ENCODE measurements at regions not wholly inside any gene's neighbourhood (a gene's known extent, or its start where the extent isn't known, plus 50 kb on each side); places are given as distances from the start of the nearest gene placed in this dataset.

DNA sequence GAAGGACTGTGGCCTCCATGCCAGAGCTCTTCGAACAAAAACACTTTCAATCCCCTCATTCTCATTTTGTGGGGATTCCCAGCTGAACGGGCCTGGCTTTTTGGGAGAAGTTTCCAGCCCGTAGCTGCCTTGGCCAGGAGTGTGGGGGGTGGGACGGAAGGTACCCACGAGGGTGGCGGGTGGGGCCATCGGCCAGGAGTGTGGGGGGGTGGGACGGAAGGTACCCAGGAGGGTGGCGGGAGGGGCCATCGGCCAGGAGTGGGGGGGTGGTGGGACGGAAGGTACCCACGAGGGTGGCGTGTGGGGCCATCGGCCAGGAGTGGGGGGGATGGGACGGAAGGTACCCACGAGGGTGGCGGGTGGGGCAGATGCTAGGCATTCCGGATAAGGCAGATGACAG is 71.7 kb upstream of the ZBTB18 start:
- no peaks in the 10 kb centered on the region for H3K4me1 Mint-ChIP-seq (ENCODE audit: unreplicated experiment)
- no peak overlapping the region for H3K4me3 Mint-ChIP-seq
- no peaks in the 10 kb centered on the region for H3K27me3 Mint-ChIP-seq
- TF ChIP-seq, protein P1, sequence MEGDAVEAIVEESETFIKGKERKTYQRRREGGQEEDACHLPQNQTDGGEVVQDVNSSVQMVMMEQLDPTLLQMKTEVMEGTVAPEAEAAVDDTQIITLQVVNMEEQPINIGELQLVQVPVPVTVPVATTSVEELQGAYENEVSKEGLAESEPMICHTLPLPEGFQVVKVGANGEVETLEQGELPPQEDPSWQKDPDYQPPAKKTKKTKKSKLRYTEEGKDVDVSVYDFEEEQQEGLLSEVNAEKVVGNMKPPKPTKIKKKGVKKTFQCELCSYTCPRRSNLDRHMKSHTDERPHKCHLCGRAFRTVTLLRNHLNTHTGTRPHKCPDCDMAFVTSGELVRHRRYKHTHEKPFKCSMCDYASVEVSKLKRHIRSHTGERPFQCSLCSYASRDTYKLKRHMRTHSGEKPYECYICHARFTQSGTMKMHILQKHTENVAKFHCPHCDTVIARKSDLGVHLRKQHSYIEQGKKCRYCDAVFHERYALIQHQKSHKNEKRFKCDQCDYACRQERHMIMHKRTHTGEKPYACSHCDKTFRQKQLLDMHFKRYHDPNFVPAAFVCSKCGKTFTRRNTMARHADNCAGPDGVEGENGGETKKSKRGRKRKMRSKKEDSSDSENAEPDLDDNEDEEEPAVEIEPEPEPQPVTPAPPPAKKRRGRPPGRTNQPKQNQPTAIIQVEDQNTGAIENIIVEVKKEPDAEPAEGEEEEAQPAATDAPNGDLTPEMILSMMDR (conservative IDR thresholded peaks at IDR 0.05): no peak
- DNase-seq (ENCODE audit: extremely low spot score, unreplicated experiment): no peak
- no peaks in the 10 kb centered on the region for H3K36me3 Mint-ChIP-seq
- H3K9me3 Mint-ChIP-seq: no peaks in the 10 kb centered on the region
- no peak overlapping the region for H3K27ac Mint-ChIP-seq

- no peak for DNase-seq (ENCODE audit: extremely low spot score, unreplicated experiment)
- TF ChIP-seq, protein P1 (conservative IDR thresholded peaks at IDR 0.05): no peak
- Mint-ChIP-seq H3K4me1 (ENCODE audit: unreplicated experiment) (no peaks in the 10 kb centered on the region), H3K27ac (no peak overlapping the region), H3K4me3 (no peak overlapping the region), H3K36me3 (no peaks in the 10 kb centered on the region), H3K9me3 (no peaks in the 10 kb centered on the region), H3K27me3 (no peaks in the 10 kb centered on the region)
Observed at GRCh38 chr1:243977094-243977493, 74.0 kb upstream of the ZBTB18 start.

DNA sequence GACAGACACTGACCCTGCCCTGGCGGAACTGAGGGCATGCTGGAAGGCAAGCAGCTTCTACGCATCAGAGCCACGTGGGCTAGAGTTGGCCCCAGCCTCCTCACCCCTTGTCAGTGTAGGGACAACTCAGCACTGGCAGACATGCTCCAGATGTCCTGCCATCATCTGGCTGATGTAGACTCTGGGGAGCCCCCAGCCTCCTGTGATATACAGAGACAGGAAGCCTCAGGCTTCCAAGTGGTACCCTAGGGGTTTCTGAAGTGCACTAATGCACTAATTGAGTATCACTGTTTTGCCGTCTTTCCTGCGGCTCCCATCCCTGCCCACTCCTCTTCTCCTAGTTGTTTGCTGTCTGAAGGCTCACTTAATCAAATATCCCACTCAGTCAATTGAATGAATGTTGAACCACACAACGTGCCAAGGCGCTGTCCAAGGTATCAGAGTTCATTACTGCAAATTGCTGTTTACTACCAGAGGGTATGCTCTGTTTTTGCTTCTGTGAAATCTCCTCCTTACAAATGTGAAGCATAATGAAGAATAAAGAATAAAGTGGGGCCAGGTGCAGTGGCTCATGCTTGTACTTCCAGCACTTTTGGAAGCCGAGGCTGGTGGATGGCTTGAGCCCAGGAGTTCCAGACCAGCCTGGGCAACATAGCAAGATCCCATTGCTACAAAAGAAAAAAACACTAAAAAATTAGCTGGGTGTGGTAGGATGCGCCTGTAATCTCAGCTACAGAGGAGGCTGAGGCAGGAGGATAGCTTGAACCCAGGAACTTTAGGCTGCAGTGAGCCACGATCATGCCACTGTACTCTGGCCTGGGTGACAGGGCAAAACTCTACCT is 76.4 kb upstream of the ZBTB18 start:
- H3K4me3 Mint-ChIP-seq: no peak overlapping the region
- no peaks in the 10 kb centered on the region for H3K9me3 Mint-ChIP-seq
- H3K27me3 Mint-ChIP-seq: no peaks in the 10 kb centered on the region
- TF ChIP-seq, protein P1 (conservative IDR thresholded peaks at IDR 0.05): no peak
- no peaks in the 10 kb centered on the region for H3K36me3 Mint-ChIP-seq
- no peak for DNase-seq (ENCODE audit: extremely low spot score, unreplicated experiment)
- H3K27ac Mint-ChIP-seq: no peak overlapping the region
- H3K4me1 Mint-ChIP-seq (ENCODE audit: unreplicated experiment): no peaks in the 10 kb centered on the region

DNA sequence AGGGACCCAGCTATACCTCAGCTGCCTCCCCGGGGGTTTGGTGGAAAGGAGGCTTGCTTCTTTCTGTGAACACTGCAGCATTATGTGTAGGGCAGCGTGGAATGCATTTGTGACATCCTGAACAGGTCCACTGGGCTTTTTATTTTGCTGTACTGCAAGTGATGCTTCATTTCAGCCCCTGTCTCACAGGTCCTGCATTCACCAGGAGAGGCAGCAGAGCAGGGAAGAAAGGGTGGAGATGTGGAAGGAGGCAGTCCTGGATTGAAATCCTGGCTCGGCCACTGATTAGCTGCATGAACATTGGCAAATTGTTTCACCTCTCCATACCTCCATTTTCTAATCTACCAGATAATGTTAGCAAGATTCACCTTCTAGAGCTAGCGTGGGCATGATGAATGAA is 77.9 kb upstream of the ZBTB18 start:
- Mint-ChIP-seq H3K27ac (no peak overlapping the region), H3K27me3 (peaks cover under 1% of the 10 kb centered on the region), H3K4me1 (ENCODE audit: unreplicated experiment) (peaks cover 7% of the 10 kb centered on the region), H3K4me3 (no peak overlapping the region), H3K36me3 (no peaks in the 10 kb centered on the region), H3K9me3 (no peaks in the 10 kb centered on the region)
- TF ChIP-seq, protein P1 (conservative IDR thresholded peaks at IDR 0.05): no peak
- no peak for DNase-seq (ENCODE audit: extremely low spot score, unreplicated experiment)

DNA sequence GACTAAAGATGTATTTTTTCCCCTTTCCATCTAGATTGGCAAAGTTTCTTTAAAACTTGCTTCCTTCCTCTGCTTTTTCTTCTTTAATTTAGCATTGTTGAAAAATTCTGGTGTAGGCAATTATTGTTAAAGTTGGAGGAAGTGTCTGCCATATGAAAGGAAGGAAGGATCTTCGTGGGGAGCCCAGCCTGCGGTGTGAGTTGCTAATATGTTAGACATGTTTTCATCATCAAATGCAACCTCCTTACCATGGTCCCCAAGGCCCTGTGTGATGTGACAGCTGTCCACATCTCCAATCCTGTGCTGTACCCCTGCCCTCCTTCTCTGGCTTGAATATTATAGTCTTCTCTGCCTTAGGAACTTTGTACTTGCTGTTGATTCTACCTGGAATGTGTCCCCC is 81.0 kb upstream of the ZBTB18 start:
- Mint-ChIP-seq H3K4me1 (ENCODE audit: unreplicated experiment) (peaks cover 14% of the 10 kb centered on the region), H3K9me3 (no peaks in the 10 kb centered on the region)

More for the DNA sequence above, 81.0 kb upstream of the ZBTB18 start:
- peaks cover 7% of the 10 kb centered on the region for H3K27me3 Mint-ChIP-seq
- TF ChIP-seq, protein P1 (conservative IDR thresholded peaks at IDR 0.05): no peak
- H3K4me3 Mint-ChIP-seq: no peak overlapping the region
- no peak for DNase-seq (ENCODE audit: extremely low spot score, unreplicated experiment)
- no peak overlapping the region for H3K27ac Mint-ChIP-seq
- H3K36me3 Mint-ChIP-seq: no peaks in the 10 kb centered on the region
